ENCODE measurements at regions not wholly inside any gene's neighbourhood (a gene's known extent, or its start where the extent isn't known, plus 50 kb on each side); places are given as distances from the start of the nearest gene placed in this dataset.

- H3K36me3 ChIP-seq: no peaks in the 10 kb centered on the region
- TF ChIP-seq CTCF (IDR thresholded peaks at IDR 0.05; ENCODE audit: low read depth, low read length): no peak
- DNase-seq: peak; percentile 29
- peak overlapping the region; percentile 67 for H3K27ac ChIP-seq
- no peaks in the 10 kb centered on the region for H3K27me3 ChIP-seq (ENCODE audit: insufficient read depth, low read depth, severe bottlenecking)
- H3K9me3 ChIP-seq (ENCODE audit: severe bottlenecking): no peaks in the 10 kb centered on the region
- H3K4me3 ChIP-seq (ENCODE audit: low read depth, low read length): no peak overlapping the region
Measured at GRCh38 chr12:22880807-22881206, 255.8 kb downstream of the ETNK1 start.

DNA sequence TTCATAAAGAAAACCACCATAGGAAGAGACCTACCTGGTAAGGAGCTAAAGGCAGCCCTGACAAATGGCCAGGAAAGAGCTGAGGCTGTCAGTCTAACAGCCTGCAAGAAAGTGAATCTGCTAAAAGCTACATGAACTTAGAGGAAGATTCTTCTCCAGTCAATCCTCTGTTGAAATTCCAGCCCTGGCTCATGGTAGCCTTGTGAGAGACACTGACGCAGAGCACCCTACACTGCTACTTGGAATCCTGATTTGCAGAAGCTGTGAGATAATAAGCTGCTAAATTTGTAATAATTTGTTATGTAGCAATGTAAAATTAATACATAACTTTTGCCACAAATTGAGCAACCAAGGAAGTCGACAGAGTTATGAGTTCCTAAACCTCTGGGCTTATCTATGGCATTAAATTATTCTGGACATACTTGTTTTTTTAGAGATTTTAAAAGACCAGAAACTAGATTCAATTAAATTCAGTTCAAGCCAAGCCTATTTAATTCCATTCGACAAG lies 257.0 kb downstream of the ETNK1 start:
- H3K27ac ChIP-seq: no peak overlapping the region
- no peaks in the 10 kb centered on the region for H3K9me3 ChIP-seq (ENCODE audit: severe bottlenecking)
- TF ChIP-seq CTCF (IDR thresholded peaks at IDR 0.05; ENCODE audit: low read depth, low read length): no peak
- H3K36me3 ChIP-seq: no peaks in the 10 kb centered on the region
- no peaks in the 10 kb centered on the region for H3K27me3 ChIP-seq (ENCODE audit: insufficient read depth, low read depth, severe bottlenecking)
- DNase-seq: no peak
- no peak overlapping the region for H3K4me3 ChIP-seq (ENCODE audit: low read depth, low read length)

- Histone ChIP-seq H3K9me3 (ENCODE audit: severe bottlenecking) (no peaks in the 10 kb centered on the region), H3K27me3 (ENCODE audit: insufficient read depth, low read depth, severe bottlenecking) (no peaks in the 10 kb centered on the region), H3K27ac (no peak overlapping the region), H3K4me3 (ENCODE audit: low read depth, low read length) (no peak overlapping the region), H3K36me3 (no peaks in the 10 kb centered on the region)
- DNase-seq: no peak
- no peak for TF ChIP-seq CTCF (IDR thresholded peaks at IDR 0.05; ENCODE audit: low read depth, low read length)
Measured at GRCh38 chr12:22882559-22882958, 257.6 kb downstream of the ETNK1 start.

GRCh38 chr12:22893878-22894277 lies 268.9 kb downstream of the ETNK1 start:
- Histone ChIP-seq H3K27ac (no peak overlapping the region), H3K4me3 (ENCODE audit: low read depth, low read length) (no peak overlapping the region), H3K27me3 (ENCODE audit: insufficient read depth, low read depth, severe bottlenecking) (no peaks in the 10 kb centered on the region), H3K36me3 (no peaks in the 10 kb centered on the region), H3K9me3 (ENCODE audit: severe bottlenecking) (no peaks in the 10 kb centered on the region)
- no peak for TF ChIP-seq CTCF (IDR thresholded peaks at IDR 0.05; ENCODE audit: low read depth, low read length)
- no peak for DNase-seq

DNA sequence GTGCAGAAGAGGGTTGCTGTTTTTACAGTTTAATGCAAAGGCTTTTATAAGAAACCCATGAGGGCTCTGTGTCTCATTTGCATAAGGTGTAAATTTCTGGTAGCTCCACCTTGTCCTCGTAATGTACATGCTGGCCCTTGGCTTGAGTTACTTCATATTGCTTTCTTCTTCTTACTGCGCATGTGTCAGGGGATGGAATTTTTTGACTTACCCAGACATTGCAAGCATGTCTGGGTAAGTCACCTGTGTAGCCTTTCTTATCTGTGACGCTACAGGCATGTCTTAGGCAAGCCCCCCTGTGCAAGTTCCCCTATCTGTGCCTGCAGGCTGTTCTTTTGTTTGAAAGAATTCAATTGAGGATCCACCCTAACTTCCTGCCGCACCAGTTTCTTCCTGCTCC lies 274.2 kb downstream of the ETNK1 start:
- no peak for TF ChIP-seq CTCF (IDR thresholded peaks at IDR 0.05; ENCODE audit: low read depth, low read length)
- Histone ChIP-seq H3K27me3 (ENCODE audit: insufficient read depth, low read depth, severe bottlenecking) (no peaks in the 10 kb centered on the region), H3K9me3 (ENCODE audit: severe bottlenecking) (no peaks in the 10 kb centered on the region), H3K4me3 (ENCODE audit: low read depth, low read length) (no peak overlapping the region), H3K27ac (no peak overlapping the region), H3K36me3 (no peaks in the 10 kb centered on the region)
- no peak for DNase-seq

DNA sequence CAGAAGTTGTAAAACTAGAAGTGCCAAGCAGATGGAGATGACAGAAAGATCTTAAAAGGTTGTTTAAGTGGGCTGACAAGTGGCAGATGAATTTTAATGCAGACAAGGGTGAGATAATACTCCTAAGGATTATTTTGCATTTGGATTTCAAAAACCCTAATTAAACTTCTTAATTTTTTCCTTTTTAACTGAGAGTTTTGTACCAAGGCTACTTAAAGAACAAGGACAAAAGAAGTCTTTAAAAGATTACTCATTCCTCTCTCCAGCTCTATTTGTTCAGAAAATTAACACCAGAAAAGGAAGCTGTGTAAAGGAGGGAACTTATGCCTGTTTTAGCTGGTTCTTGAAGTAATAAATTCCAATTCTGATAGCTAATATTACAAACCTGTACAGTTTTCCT lies 275.4 kb downstream of the ETNK1 start:
- no peaks in the 10 kb centered on the region for H3K36me3 ChIP-seq
- no peak for DNase-seq
- H3K4me3 ChIP-seq (ENCODE audit: low read depth, low read length): no peak overlapping the region
- no peak for TF ChIP-seq CTCF (IDR thresholded peaks at IDR 0.05; ENCODE audit: low read depth, low read length)
- no peaks in the 10 kb centered on the region for H3K9me3 ChIP-seq (ENCODE audit: severe bottlenecking)
- H3K27ac ChIP-seq: no peak overlapping the region
- no peaks in the 10 kb centered on the region for H3K27me3 ChIP-seq (ENCODE audit: insufficient read depth, low read depth, severe bottlenecking)

Measured in WERI-Rb-1 (cell line).